DMS 273 (cell line): ENCODE measurements at regions not wholly inside any gene's neighbourhood (a gene's known extent, or its start where the extent isn't known, plus 50 kb on each side); places are given as distances from the start of the nearest gene placed in this dataset.
A peak's percentile ranks its signal among the peaks of the same experiment; 100 is the strongest.
"Not testable (repeated sequence)": the region's sequence is repeated elsewhere in the genome, so short reads cannot be mapped to it uniquely, and the experiment has no call there.

ENCODE experiments used
- DNase-seq: peaks from one replicate; lab custom pipeline; 2025; ENCODE audit not compliant: unreplicated experiment; lab: John Stamatoyannopoulos, UW

GRCh38 chr13:52931539-52932431, 83.3 kb upstream of the PCDH8 start:
- DNase-seq, result peak; percentile 49

GRCh38 chr13:52931131-52931530, 82.7 kb upstream of the PCDH8 start:
- peak; percentile 13 for DNase-seq

- no peak for DNase-seq
These were observed 81.4 kb upstream of the PCDH8 start for GRCh38 chr13:52929846-52930245.

GRCh38 chr13:52926971-52927370, 78.5 kb upstream of the PCDH8 start:
- DNase-seq, result no peak

GRCh38 chr13:52925775-52926285, 77.4 kb upstream of the PCDH8 start:
- peak; percentile 77 for DNase-seq

- peak; percentile 69 for DNase-seq
These were observed 76.8 kb upstream of the PCDH8 start for GRCh38 chr13:52925251-52925650.

- peak; percentile 59 for DNase-seq
These were observed 76.1 kb upstream of the PCDH8 start for GRCh38 chr13:52924289-52925148.

GRCh38 chr13:52922961-52923360, 74.5 kb upstream of the PCDH8 start:
- DNase-seq, result no peak

- DNase-seq, result no peak
These were observed 72.8 kb upstream of the PCDH8 start for GRCh38 chr13:52921194-52921593.

- no peak for DNase-seq
These were observed 68.1 kb upstream of the PCDH8 start for GRCh38 chr13:52916486-52916990.

GRCh38 chr13:52911340-52911739, 62.9 kb upstream of the PCDH8 start:
- DNase-seq, result no peak

GRCh38 chr13:52910318-52910717, 61.9 kb upstream of the PCDH8 start:
- not testable (repeated sequence) for DNase-seq

- DNase-seq, result no peak
These were observed 57.9 kb upstream of the PCDH8 start for GRCh38 chr13:52906122-52906903.

GRCh38 chr13:52905701-52906100, 57.3 kb upstream of the PCDH8 start:
- DNase-seq, result no peak

- DNase-seq, result peak; percentile 35
These were observed 54.9 kb upstream of the PCDH8 start for GRCh38 chr13:52903320-52903719.

GRCh38 chr13:52899206-52899605, 50.8 kb upstream of the PCDH8 start:
- peak; percentile 65 for DNase-seq
